Stomach smooth muscle (tissue), 2 donors: ENCODE measurements at regions not wholly inside any gene's neighbourhood (a gene's known extent, or its start where the extent isn't known, plus 50 kb on each side); places are given as distances from the start of the nearest gene placed in this dataset.

Source experiments
- H3K27ac ChIP-seq: one replicate; pipeline ENCODE4 v1.7.0; 2013; ENCODE audit warnings: mild to moderate bottlenecking, low read length, inconsistent platforms
- H3K27me3 ChIP-seq, 2 donors: one replicate each; pipeline ENCODE4 v1.7.0; 2013; ENCODE audit warnings: low read length in 2 of 2; ENCODE audit not compliant: insufficient read depth in 2 of 2, control insufficient read depth in 1 of 2
- H3K36me3 ChIP-seq, 2 donors: one replicate each; pipeline ENCODE4 v1.7.0; 2013; ENCODE audit warnings: low read length in 2 of 2; ENCODE audit not compliant: control insufficient read depth in 2 of 2, insufficient read depth in 2 of 2
- H3K4me1 ChIP-seq: one replicate; pipeline ENCODE4 v1.7.0; 2013; ENCODE audit warnings: low read length; ENCODE audit not compliant: control insufficient read depth, insufficient read depth
- H3K4me3 ChIP-seq, 2 donors: one replicate each; pipeline ENCODE4 v1.7.0; 2013; ENCODE audit warnings: low read length in 2 of 2
- H3K9ac ChIP-seq, 2 donors: one replicate each; pipeline ENCODE4 v1.7.0; 2013; ENCODE audit warnings: low read length in 2 of 2, mild to moderate bottlenecking in 1 of 2
- H3K9me3 ChIP-seq, 2 donors: one replicate each; pipeline ENCODE4 v1.7.0; 2013; ENCODE audit warnings: low read length in 2 of 2; ENCODE audit not compliant: control insufficient read depth in 2 of 2
- donor health status: healthy.
- donor health status: Pancreatic carcinoma.

GRCh38 chr6:19669206-19669605 is 168.0 kb upstream of the ID4 start:
- H3K27ac ChIP-seq: no peak overlapping the region
- H3K36me3 ChIP-seq: no peaks in the 10 kb centered on the region
- no peaks in the 10 kb centered on the region for H3K9me3 ChIP-seq
- peaks cover 3% of the 10 kb centered on the region for H3K4me1 ChIP-seq
- no peak overlapping the region for H3K4me3 ChIP-seq
- no peaks in the 10 kb centered on the region for H3K27me3 ChIP-seq
- no peak overlapping the region for H3K9ac ChIP-seq

DNA sequence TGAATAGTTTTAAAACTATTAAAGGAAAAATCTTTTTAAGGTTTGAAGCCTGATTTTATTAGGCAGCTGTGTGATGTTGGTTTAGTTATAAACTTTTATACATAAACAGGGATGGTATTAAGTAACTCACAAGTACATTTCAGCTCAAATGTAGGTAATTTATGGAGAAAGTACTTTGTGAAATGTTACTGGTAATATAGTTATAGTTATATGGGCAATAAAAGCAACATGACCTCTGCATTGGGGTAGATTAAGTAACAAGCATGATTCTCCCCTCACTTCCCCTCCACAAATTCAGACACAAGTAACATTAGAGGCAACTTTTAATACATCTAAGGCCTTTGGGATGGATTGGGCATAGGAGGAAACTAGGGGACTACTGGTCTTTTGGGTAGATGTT is 154.3 kb upstream of the ID4 start:
- no peaks in the 10 kb centered on the region for H3K36me3 ChIP-seq
- no peak overlapping the region for H3K27ac ChIP-seq
- no peaks in the 10 kb centered on the region for H3K4me1 ChIP-seq
- no peaks in the 10 kb centered on the region for H3K9me3 ChIP-seq
- no peak overlapping the region for H3K9ac ChIP-seq
- H3K27me3 ChIP-seq: no peaks in the 10 kb centered on the region
- H3K4me3 ChIP-seq: no peak overlapping the region

DNA sequence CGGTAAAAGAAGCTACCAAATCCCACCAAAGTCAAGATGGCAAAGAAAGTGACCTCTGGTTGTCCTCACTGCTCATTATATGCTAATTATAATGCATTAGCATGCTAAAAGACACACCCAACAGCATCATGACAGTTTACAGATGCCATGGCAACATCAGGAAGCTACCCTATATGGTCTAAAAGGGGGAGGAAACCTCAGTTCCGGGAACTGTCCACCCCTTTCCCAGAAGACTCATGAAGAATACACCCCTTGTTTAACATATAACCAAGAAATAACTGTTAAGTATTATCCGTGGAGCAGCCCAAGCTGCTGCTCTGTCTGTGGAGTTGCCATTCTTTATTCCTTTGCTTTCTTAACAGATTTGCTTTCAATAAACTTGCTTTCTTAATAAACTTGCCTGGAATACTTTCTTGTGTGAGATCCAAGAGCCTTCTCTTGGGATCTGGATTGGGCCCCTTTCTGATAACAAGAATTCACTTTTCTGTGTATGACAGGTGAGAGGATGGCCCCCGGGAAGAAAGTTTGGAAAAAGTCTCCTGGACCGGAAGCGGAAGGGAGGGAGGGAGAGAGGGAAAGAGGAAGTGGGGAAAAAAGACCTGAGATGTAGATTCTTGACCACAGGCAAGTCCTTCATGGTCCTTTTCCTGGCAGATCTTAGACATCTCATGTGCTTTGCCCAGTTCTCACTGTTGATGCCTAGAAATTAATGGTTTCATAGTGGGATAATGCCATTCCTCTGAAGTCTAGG is 146.7 kb upstream of the ID4 start:
- H3K27me3 ChIP-seq: no peaks in the 10 kb centered on the region
- no peaks in the 10 kb centered on the region for H3K9me3 ChIP-seq
- H3K4me1 ChIP-seq: peaks cover 3% of the 10 kb centered on the region
- H3K9ac ChIP-seq: no peak overlapping the region
- H3K4me3 ChIP-seq: no peak overlapping the region
- no peaks in the 10 kb centered on the region for H3K36me3 ChIP-seq
- H3K27ac ChIP-seq: no peak overlapping the region

- Histone ChIP-seq H3K9me3 (no peaks in the 10 kb centered on the region), H3K36me3 (no peaks in the 10 kb centered on the region), H3K4me3 (peak overlapping the region; percentile 69 to 75), H3K27ac (no peak overlapping the region), H3K9ac (peak overlapping the region in 1 of 2 donors; percentile 51), H3K4me1 (peaks cover 3% of the 10 kb centered on the region), H3K27me3 (no peaks in the 10 kb centered on the region)
Measured at GRCh38 chr6:19691465-19692167, 145.6 kb upstream of the ID4 start.

- H3K27ac ChIP-seq: no peak overlapping the region
- H3K4me3 ChIP-seq: no peak overlapping the region
- no peaks in the 10 kb centered on the region for H3K27me3 ChIP-seq
- H3K9ac ChIP-seq: no peak overlapping the region
- peaks cover 3% of the 10 kb centered on the region for H3K4me1 ChIP-seq
- H3K36me3 ChIP-seq: no peaks in the 10 kb centered on the region
- no peaks in the 10 kb centered on the region for H3K9me3 ChIP-seq
Measured at GRCh38 chr6:19692506-19693298, 144.5 kb upstream of the ID4 start.

DNA sequence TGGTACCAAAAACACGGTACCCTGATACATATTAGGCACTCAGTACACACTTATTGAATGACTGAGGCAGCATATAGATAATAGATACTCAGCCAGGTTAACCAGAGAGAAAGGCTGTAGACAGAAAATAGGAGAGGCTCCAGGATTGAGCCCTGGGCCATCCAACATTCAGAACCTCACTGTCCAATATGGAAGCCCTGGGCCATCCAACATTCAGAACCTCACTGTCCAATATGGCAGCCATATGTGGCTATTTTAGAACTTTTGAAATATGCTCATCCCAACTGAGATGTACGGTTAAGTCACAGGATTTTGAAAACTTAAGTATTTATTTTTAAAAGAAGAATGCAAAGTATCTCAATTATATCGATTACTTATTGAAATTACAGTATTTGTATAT is 142.5 kb upstream of the ID4 start:
- H3K36me3 ChIP-seq: no peaks in the 10 kb centered on the region
- H3K9ac ChIP-seq: no peak overlapping the region
- peaks cover 3% of the 10 kb centered on the region for H3K4me1 ChIP-seq
- H3K27me3 ChIP-seq: no peaks in the 10 kb centered on the region
- H3K9me3 ChIP-seq: no peaks in the 10 kb centered on the region
- no peak overlapping the region for H3K27ac ChIP-seq
- H3K4me3 ChIP-seq: no peak overlapping the region

DNA sequence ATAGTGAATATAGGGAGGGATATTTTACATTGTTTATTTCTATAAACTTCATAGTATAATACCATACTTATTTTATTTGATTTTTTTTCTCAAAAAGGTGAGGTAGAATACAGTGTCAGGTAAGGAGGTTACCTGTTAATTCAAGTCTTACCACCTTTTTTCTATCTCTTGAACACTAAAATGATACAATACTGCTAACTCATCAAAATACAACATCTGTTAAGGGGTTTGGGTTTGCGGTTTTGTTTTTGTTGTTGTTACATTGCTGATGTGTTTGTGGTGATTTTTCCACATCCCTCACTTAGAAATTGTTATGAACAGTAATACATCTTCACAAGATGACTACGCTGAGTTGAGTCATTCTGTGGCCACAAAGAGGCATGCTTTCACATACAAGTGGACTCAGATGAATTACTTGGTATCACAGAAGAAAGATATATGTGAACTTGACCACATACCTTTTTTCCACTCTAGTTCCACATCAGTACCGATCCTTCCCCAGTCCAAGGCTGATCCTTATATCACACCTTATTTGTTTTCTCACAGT is 139.4 kb upstream of the ID4 start:
- H3K9ac ChIP-seq: no peak overlapping the region
- no peaks in the 10 kb centered on the region for H3K4me1 ChIP-seq
- H3K4me3 ChIP-seq: no peak overlapping the region
- H3K27ac ChIP-seq: no peak overlapping the region
- no peaks in the 10 kb centered on the region for H3K27me3 ChIP-seq
- no peaks in the 10 kb centered on the region for H3K9me3 ChIP-seq
- no peaks in the 10 kb centered on the region for H3K36me3 ChIP-seq

DNA sequence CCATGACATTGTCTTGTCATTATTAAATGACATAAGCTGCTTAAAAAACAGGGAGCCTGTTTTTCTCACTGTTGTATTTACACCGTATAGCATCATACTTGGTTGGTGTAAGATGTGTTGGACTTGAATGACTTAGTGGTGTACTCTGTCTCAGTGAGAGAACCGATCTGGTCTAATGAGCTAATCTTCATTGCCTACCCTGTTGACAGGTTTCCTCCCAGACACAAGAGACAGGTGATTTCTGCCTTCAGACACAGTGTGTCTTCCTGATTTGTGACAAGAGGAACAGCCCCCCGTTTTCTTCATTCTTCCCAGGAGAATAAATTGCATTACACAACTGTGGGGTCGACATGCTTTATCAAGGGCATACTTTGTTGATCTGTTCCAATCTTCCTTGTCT is 137.2 kb upstream of the ID4 start:
- H3K9ac ChIP-seq: no peak overlapping the region
- no peaks in the 10 kb centered on the region for H3K4me1 ChIP-seq
- no peak overlapping the region for H3K27ac ChIP-seq
- H3K4me3 ChIP-seq: no peak overlapping the region
- no peaks in the 10 kb centered on the region for H3K27me3 ChIP-seq
- no peaks in the 10 kb centered on the region for H3K36me3 ChIP-seq
- no peaks in the 10 kb centered on the region for H3K9me3 ChIP-seq

- H3K9ac ChIP-seq: no peak overlapping the region
Measured at GRCh38 chr6:19705606-19706005, 131.6 kb upstream of the ID4 start.

DNA sequence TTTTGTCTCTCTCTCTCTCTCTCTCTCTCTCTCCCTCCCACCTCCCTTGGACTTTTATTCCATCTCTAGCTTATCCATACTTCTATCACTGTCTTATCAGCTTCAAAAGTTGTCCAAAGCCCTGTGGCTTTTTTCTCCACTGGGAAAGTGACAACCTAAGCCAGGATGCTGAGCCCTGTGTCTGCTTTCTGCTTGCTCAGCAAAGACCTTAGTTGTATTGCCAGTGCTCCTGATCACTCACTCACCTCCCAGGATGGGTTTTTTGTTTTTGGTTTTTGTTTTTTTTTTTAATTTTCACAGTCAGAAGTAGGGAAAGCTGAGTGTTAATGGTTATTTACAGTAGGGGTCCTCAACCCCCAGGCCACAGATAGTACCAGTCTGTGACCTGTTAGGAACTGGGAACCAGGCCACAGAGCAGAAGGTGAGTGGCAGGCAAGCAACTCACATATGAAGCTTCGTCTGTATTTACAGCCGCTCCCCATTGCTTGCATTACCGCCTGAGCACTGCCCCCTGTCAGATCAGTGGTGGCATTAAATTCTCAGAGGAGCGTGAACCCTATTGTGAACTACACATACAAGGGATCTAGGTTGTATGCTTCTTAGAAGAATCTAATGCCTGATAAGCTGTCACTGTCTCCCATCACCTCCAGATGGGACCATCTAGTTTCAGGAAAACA is 125.0 kb upstream of the ID4 start:
- no peaks in the 10 kb centered on the region for H3K9me3 ChIP-seq
- H3K27me3 ChIP-seq: no peaks in the 10 kb centered on the region
- H3K27ac ChIP-seq: no peak overlapping the region
- no peak overlapping the region for H3K4me3 ChIP-seq
- no peaks in the 10 kb centered on the region for H3K4me1 ChIP-seq
- no peaks in the 10 kb centered on the region for H3K36me3 ChIP-seq
- no peak overlapping the region for H3K9ac ChIP-seq

More at GRCh38 chr6:19705606-19706005, 131.6 kb upstream of the ID4 start:
- H3K27ac ChIP-seq: no peak overlapping the region
- no peak overlapping the region for H3K4me3 ChIP-seq
- H3K36me3 ChIP-seq: no peaks in the 10 kb centered on the region
- H3K4me1 ChIP-seq: no peaks in the 10 kb centered on the region
- H3K9me3 ChIP-seq: no peaks in the 10 kb centered on the region
- no peaks in the 10 kb centered on the region for H3K27me3 ChIP-seq
